ENCODE measurements at regions not wholly inside any gene's neighbourhood (a gene's known extent, or its start where the extent isn't known, plus 50 kb on each side); places are given as distances from the start of the nearest gene placed in this dataset.

DNA sequence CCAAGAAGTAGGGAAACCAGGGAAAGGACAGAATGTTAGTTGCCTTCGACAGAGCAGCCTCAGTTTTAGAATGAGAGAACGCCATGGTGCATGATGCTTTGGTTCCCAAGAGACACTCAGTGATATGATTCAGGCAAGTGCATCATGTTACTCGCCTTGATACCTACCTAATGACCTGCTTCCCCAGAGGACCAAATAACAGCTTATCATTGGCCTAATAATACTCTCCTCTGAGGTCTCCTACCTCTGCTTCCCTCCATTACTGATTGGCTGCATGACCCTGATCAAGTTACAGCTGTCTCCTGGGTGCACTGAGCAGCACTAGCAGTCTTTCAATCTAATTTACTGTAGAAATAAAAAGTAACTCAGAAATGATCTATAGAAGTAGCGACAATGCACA lies 979.7 kb upstream of the FAT3 start:
- Histone ChIP-seq H3K27me3 (replicated peaks; ENCODE audit: insufficient read depth, low read length) (no peaks in the 10 kb centered on the region), H3K9me2 (replicated peaks; ENCODE audit: insufficient read depth, low read length) (no peaks in the 10 kb centered on the region), H2AFZ (ENCODE audit: low read length) (no peak overlapping the region), H3K36me3 (replicated peaks; ENCODE audit: insufficient read depth, low read length) (no peaks in the 10 kb centered on the region), H3K79me2 (ENCODE audit: low read length) (no peaks in the 10 kb centered on the region), H4K20me1 (ENCODE audit: insufficient read depth, low read length) (no peaks in the 10 kb centered on the region), H3F3A (ENCODE audit: insufficient read depth, low read length) (no peaks in the 10 kb centered on the region), H3K9ac (ENCODE audit: low read length) (no peak overlapping the region), H3K9me3 (replicated peaks; ENCODE audit: insufficient read depth, low read length) (no peaks in the 10 kb centered on the region), H3K27ac (ENCODE audit: low read length) (no peak overlapping the region), H3K4me1 (ENCODE audit: low read length) (no peaks in the 10 kb centered on the region), H3K4me2 (ENCODE audit: low read depth, low read length) (no peak overlapping the region), H3K4me3 (ENCODE audit: low read length) (no peak overlapping the region)
- TF ChIP-seq EZH2phosphoT487 (IDR thresholded peaks at IDR 0.05; ENCODE audit: low read length) (no peak), CTCF (IDR thresholded peaks at IDR 0.05; ENCODE audit: low read length) (no peak), EZH2 (optimal IDR thresholded peaks at IDR 0.05; ENCODE audit: low read depth, low read length) (no peak)
- no peak for DNase-seq

DNA sequence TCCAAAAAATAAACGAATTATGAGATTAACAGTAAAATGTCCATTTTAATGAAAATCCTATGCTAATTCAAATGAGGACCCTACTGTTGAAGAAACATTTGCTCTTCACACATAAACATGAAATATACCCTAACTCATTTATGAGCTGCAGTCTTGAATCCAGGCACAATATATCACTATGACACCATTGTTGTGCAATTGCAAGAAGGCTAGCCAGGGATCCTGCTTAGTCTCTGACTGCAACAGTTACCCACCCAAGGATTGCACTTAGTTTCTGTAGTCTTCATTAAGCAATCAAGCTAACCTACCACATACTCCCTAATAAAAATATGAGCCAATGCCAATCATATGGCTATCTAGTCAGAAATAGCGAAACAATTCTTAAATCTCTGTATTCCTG lies 981.0 kb upstream of the FAT3 start:
- no peak for TF ChIP-seq CTCF (IDR thresholded peaks at IDR 0.05; ENCODE audit: low read length)
- TF ChIP-seq EZH2phosphoT487 (IDR thresholded peaks at IDR 0.05; ENCODE audit: low read length): no peak
- no peak for TF ChIP-seq EZH2 (optimal IDR thresholded peaks at IDR 0.05; ENCODE audit: low read depth, low read length)
- Histone ChIP-seq H3K9ac (ENCODE audit: low read length) (no peak overlapping the region), H3K27me3 (replicated peaks; ENCODE audit: insufficient read depth, low read length) (no peaks in the 10 kb centered on the region), H2AFZ (ENCODE audit: low read length) (no peak overlapping the region), H3K4me1 (ENCODE audit: low read length) (no peaks in the 10 kb centered on the region), H3K36me3 (replicated peaks; ENCODE audit: insufficient read depth, low read length) (no peaks in the 10 kb centered on the region), H4K20me1 (ENCODE audit: insufficient read depth, low read length) (no peaks in the 10 kb centered on the region), H3K9me2 (replicated peaks; ENCODE audit: insufficient read depth, low read length) (no peaks in the 10 kb centered on the region), H3K79me2 (ENCODE audit: low read length) (no peaks in the 10 kb centered on the region), H3K4me2 (ENCODE audit: low read depth, low read length) (no peak overlapping the region), H3F3A (ENCODE audit: insufficient read depth, low read length) (no peaks in the 10 kb centered on the region), H3K4me3 (ENCODE audit: low read length) (no peak overlapping the region), H3K27ac (ENCODE audit: low read length) (no peak overlapping the region), H3K9me3 (replicated peaks; ENCODE audit: insufficient read depth, low read length) (no peaks in the 10 kb centered on the region)
- DNase-seq: no peak

DNA sequence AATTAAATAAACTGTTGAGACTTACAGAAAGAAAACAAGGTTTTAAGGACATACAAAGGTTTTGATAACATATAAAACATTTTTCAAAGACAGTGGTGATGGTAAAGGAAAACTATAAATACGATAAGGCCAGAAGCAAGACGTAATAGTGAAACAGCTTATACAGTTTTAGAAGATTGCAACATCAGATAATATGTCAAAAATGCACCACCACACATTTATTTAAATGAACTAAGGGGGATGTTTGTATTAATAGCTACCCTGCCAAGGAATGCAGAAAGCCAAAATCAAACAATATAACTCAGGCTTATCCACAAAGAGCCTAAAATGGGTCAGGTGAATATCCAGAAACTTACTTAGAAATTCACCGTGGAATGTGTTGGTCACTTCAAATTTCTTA lies 981.6 kb upstream of the FAT3 start:
- Histone ChIP-seq H3K4me1 (ENCODE audit: low read length) (no peaks in the 10 kb centered on the region), H4K20me1 (ENCODE audit: insufficient read depth, low read length) (no peaks in the 10 kb centered on the region), H3K4me3 (ENCODE audit: low read length) (no peak overlapping the region), H3K27me3 (replicated peaks; ENCODE audit: insufficient read depth, low read length) (no peaks in the 10 kb centered on the region), H3K9ac (ENCODE audit: low read length) (no peak overlapping the region), H3K9me2 (replicated peaks; ENCODE audit: insufficient read depth, low read length) (no peaks in the 10 kb centered on the region), H3K79me2 (ENCODE audit: low read length) (no peaks in the 10 kb centered on the region), H3K36me3 (replicated peaks; ENCODE audit: insufficient read depth, low read length) (no peaks in the 10 kb centered on the region), H3K9me3 (replicated peaks; ENCODE audit: insufficient read depth, low read length) (no peaks in the 10 kb centered on the region), H2AFZ (ENCODE audit: low read length) (no peak overlapping the region), H3K4me2 (ENCODE audit: low read depth, low read length) (no peak overlapping the region), H3F3A (ENCODE audit: insufficient read depth, low read length) (no peaks in the 10 kb centered on the region), H3K27ac (ENCODE audit: low read length) (no peak overlapping the region)
- DNase-seq: no peak
- TF ChIP-seq EZH2phosphoT487 (IDR thresholded peaks at IDR 0.05; ENCODE audit: low read length) (no peak), CTCF (IDR thresholded peaks at IDR 0.05; ENCODE audit: low read length) (no peak), EZH2 (optimal IDR thresholded peaks at IDR 0.05; ENCODE audit: low read depth, low read length) (no peak)
